Glutamatergic neuron (in vitro differentiated cells): ENCODE measurements at regions not wholly inside any gene's neighbourhood (a gene's known extent, or its start where the extent isn't known, plus 50 kb on each side); places are given as distances from the start of the nearest gene placed in this dataset.

ENCODE experiments used
- DNase-seq: peaks from one replicate; pipeline ENCODE4 v3.0.0; 2022
- H3K27ac Mint-ChIP-seq: one replicate; pipeline ENCODE4 v1.8.0; 2020; ENCODE audit warnings: mild to moderate bottlenecking, mixed read lengths, inconsistent platforms; ENCODE audit not compliant: unreplicated experiment
- H3K27me3 Mint-ChIP-seq: one replicate; pipeline ENCODE4 v1.8.0; 2020; ENCODE audit warnings: mild to moderate bottlenecking, moderate library complexity, mixed read lengths, inconsistent platforms; ENCODE audit not compliant: unreplicated experiment
- H3K36me3 Mint-ChIP-seq: one replicate; pipeline ENCODE4 v1.8.0; 2020; ENCODE audit warnings: mild to moderate bottlenecking, mixed read lengths, inconsistent platforms; ENCODE audit not compliant: unreplicated experiment
- H3K4me1 Mint-ChIP-seq: one replicate; pipeline ENCODE4 v1.8.0; 2020; ENCODE audit warnings: mild to moderate bottlenecking, low read depth, mixed read lengths, inconsistent platforms; ENCODE audit not compliant: unreplicated experiment
- H3K4me3 Mint-ChIP-seq: one replicate; pipeline ENCODE4 v1.8.0; 2020; ENCODE audit warnings: mild to moderate bottlenecking, mixed read lengths, inconsistent platforms; ENCODE audit not compliant: unreplicated experiment
- H3K9me3 Mint-ChIP-seq: one replicate; pipeline ENCODE4 v1.8.0; 2020; ENCODE audit warnings: mild to moderate bottlenecking, moderate library complexity, mixed read lengths, inconsistent platforms; ENCODE audit not compliant: unreplicated experiment
- CTCF ChIP-seq: fragments of 200-600 bp; sonication (generic); IDR thresholded peaks from one replicate; pipeline ENCODE4 v1.5.0; 2021; ENCODE audit not compliant: partially characterized antibody, unreplicated experiment

- no peaks in the 10 kb centered on the region for H3K36me3 Mint-ChIP-seq
- H3K27ac Mint-ChIP-seq = no peak overlapping the region
- H3K4me1 Mint-ChIP-seq = peaks cover 15% of the 10 kb centered on the region
- H3K27me3 Mint-ChIP-seq = peaks cover 3% of the 10 kb centered on the region
- no peak overlapping the region for H3K4me3 Mint-ChIP-seq
- DNase-seq = no peak
- no peaks in the 10 kb centered on the region for H3K9me3 Mint-ChIP-seq
- no peak for TF ChIP-seq CTCF
Measured at GRCh38 chr2:57758686-57759085, 287.9 kb upstream of the VRK2 start.

- DNase-seq = no peak
- no peak overlapping the region for H3K4me3 Mint-ChIP-seq
- no peaks in the 10 kb centered on the region for H3K9me3 Mint-ChIP-seq
- TF ChIP-seq CTCF = no peak
- H3K27ac Mint-ChIP-seq = no peak overlapping the region
- peaks cover 15% of the 10 kb centered on the region for H3K4me1 Mint-ChIP-seq
- peaks cover 3% of the 10 kb centered on the region for H3K27me3 Mint-ChIP-seq
- H3K36me3 Mint-ChIP-seq = no peaks in the 10 kb centered on the region
Measured at GRCh38 chr2:57759131-57759530, 287.5 kb upstream of the VRK2 start.

GRCh38 chr2:57759822-57760300 is 286.7 kb upstream of the VRK2 start:
- DNase-seq = peak; percentile 97
- H3K9me3 Mint-ChIP-seq = no peaks in the 10 kb centered on the region
- H3K4me1 Mint-ChIP-seq = peaks cover 15% of the 10 kb centered on the region
- peak overlapping the region; percentile 80 for H3K27ac Mint-ChIP-seq
- peaks cover 3% of the 10 kb centered on the region for H3K27me3 Mint-ChIP-seq
- no peaks in the 10 kb centered on the region for H3K36me3 Mint-ChIP-seq
- TF ChIP-seq CTCF = peak; percentile 93
- H3K4me3 Mint-ChIP-seq = no peak overlapping the region

- H3K4me1 Mint-ChIP-seq = peaks cover 15% of the 10 kb centered on the region
- H3K36me3 Mint-ChIP-seq = no peaks in the 10 kb centered on the region
- DNase-seq = no peak
- no peak overlapping the region for H3K4me3 Mint-ChIP-seq
- no peak for TF ChIP-seq CTCF
- no peaks in the 10 kb centered on the region for H3K9me3 Mint-ChIP-seq
- peaks cover 3% of the 10 kb centered on the region for H3K27me3 Mint-ChIP-seq
- H3K27ac Mint-ChIP-seq = peak overlapping the region; percentile 80
Measured at GRCh38 chr2:57760381-57760801, 286.2 kb upstream of the VRK2 start.

DNA sequence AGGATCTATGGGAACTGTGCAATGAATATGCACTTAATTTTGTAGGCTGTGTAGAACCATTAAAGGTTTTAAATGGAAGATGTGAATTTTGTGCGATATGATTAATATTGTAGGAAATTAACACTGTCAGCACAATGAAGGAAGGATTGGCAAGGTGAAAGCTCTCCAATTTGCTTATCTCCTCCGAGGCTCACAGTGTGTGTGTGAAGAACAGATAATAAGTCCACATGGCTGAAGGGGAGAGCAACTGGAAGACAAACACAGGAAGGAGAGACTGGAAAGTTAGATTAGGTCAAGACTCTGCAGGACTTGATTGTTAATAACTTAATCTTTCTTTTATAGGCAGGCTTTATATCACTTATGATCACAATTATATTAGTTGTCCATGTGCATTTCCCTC is 269.7 kb upstream of the VRK2 start:
- no peak for TF ChIP-seq CTCF
- no peaks in the 10 kb centered on the region for H3K36me3 Mint-ChIP-seq
- no peak for DNase-seq

More for the DNA sequence above, 269.7 kb upstream of the VRK2 start:
- no peaks in the 10 kb centered on the region for H3K9me3 Mint-ChIP-seq
- H3K4me1 Mint-ChIP-seq = no peaks in the 10 kb centered on the region
- no peak overlapping the region for H3K4me3 Mint-ChIP-seq
- no peak overlapping the region for H3K27ac Mint-ChIP-seq
- no peaks in the 10 kb centered on the region for H3K27me3 Mint-ChIP-seq
